GM12878 (cell line): ENCODE measurements at regions not wholly inside any gene's neighbourhood (a gene's known extent, or its start where the extent isn't known, plus 50 kb on each side); places are given as distances from the start of the nearest gene placed in this dataset.

ENCODE experiments used
- TF ChIP-seq, protein P1 (sequence below): IDR thresholded peaks from 2 replicates; pipeline ENCODE4 v1.6.1; 2012; ENCODE audit warnings: mild to moderate bottlenecking, low read depth, low read length
- TF ChIP-seq, protein P2 (sequence below): IDR thresholded peaks from 2 replicates; pipeline ENCODE4 v1.6.1; 2011; ENCODE audit warnings: borderline replicate concordance, low read depth, mild to moderate bottlenecking, moderate library complexity, low read length; ENCODE audit not compliant: insufficient read depth, poor library complexity, severe bottlenecking

- TF ChIP-seq, protein P1, sequence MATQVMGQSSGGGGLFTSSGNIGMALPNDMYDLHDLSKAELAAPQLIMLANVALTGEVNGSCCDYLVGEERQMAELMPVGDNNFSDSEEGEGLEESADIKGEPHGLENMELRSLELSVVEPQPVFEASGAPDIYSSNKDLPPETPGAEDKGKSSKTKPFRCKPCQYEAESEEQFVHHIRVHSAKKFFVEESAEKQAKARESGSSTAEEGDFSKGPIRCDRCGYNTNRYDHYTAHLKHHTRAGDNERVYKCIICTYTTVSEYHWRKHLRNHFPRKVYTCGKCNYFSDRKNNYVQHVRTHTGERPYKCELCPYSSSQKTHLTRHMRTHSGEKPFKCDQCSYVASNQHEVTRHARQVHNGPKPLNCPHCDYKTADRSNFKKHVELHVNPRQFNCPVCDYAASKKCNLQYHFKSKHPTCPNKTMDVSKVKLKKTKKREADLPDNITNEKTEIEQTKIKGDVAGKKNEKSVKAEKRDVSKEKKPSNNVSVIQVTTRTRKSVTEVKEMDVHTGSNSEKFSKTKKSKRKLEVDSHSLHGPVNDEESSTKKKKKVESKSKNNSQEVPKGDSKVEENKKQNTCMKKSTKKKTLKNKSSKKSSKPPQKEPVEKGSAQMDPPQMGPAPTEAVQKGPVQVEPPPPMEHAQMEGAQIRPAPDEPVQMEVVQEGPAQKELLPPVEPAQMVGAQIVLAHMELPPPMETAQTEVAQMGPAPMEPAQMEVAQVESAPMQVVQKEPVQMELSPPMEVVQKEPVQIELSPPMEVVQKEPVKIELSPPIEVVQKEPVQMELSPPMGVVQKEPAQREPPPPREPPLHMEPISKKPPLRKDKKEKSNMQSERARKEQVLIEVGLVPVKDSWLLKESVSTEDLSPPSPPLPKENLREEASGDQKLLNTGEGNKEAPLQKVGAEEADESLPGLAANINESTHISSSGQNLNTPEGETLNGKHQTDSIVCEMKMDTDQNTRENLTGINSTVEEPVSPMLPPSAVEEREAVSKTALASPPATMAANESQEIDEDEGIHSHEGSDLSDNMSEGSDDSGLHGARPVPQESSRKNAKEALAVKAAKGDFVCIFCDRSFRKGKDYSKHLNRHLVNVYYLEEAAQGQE, result no peak
- TF ChIP-seq, protein P2, sequence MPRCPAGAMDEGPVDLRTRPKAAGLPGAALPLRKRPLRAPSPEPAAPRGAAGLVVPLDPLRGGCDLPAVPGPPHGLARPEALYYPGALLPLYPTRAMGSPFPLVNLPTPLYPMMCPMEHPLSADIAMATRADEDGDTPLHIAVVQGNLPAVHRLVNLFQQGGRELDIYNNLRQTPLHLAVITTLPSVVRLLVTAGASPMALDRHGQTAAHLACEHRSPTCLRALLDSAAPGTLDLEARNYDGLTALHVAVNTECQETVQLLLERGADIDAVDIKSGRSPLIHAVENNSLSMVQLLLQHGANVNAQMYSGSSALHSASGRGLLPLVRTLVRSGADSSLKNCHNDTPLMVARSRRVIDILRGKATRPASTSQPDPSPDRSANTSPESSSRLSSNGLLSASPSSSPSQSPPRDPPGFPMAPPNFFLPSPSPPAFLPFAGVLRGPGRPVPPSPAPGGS, result no peak
These were observed 181.8 kb upstream of the POF1B start for GRCh38 chrX:85561231-85561630.
